RWPE2 (cell line): ENCODE measurements at regions not wholly inside any gene's neighbourhood (a gene's known extent, or its start where the extent isn't known, plus 50 kb on each side); places are given as distances from the start of the nearest gene placed in this dataset.
A peak's percentile ranks its signal among the peaks of the same experiment; 100 is the strongest.

Experiments used
- ATAC-seq: fragments of 200-7000 bp; cut with Tn5 transposase; 3 replicates; pipeline ENCODE4 v1.9.1; 2021; ENCODE audit warnings: low read depth
- DNase-seq: peaks from one replicate; pipeline ENCODE4 v3.0.0-alpha.2; 2020; ENCODE audit warnings: low spot score
- H3K27ac ChIP-seq: fragments of 450-650 bp; 2 replicates; pipeline ENCODE4 v1.5.1; 2017; ENCODE audit warnings: mild to moderate bottlenecking; ENCODE audit not compliant: poor library complexity, severe bottlenecking
- H3K27me3 ChIP-seq: fragments of 250-450 bp; sonication (Bioruptor Pico); 2 replicates; pipeline ENCODE4 v1.5.1; 2021; ENCODE audit warnings: mild to moderate bottlenecking, moderate library complexity; ENCODE audit not compliant: insufficient read depth, poor library complexity, severe bottlenecking
- H3K36me3 ChIP-seq: fragments of 250-450 bp; sonication (Bioruptor Pico); 2 replicates; pipeline ENCODE4 v1.5.1; 2020; ENCODE audit warnings: low read depth, mild to moderate bottlenecking, moderate library complexity
- H3K4me1 ChIP-seq: fragments of 250-450 bp; sonication (Bioruptor Pico); 2 replicates; pipeline ENCODE4 v1.5.1; 2021; ENCODE audit warnings: mild to moderate bottlenecking, moderate library complexity; ENCODE audit not compliant: insufficient read depth, poor library complexity, severe bottlenecking
- H3K4me3 ChIP-seq: fragments of 250-450 bp; sonication (Bioruptor Pico); 2 replicates; pipeline ENCODE4 v1.5.1; 2021; ENCODE audit warnings: mild to moderate bottlenecking, moderate library complexity; ENCODE audit not compliant: severe bottlenecking
- H3K9me3 ChIP-seq: fragments of 250-450 bp; sonication (Bioruptor Pico); 2 replicates; pipeline ENCODE4 v1.5.1; 2021; ENCODE audit warnings: mild to moderate bottlenecking, moderate library complexity; ENCODE audit not compliant: severe bottlenecking
- CTCF ChIP-seq: fragments of 450-650 bp; IDR thresholded peaks from one replicate; pipeline ENCODE4 v1.5.1; 2017; ENCODE audit warnings: mild to moderate bottlenecking, moderate library complexity; ENCODE audit not compliant: poor library complexity, severe bottlenecking

GRCh38 chr2:160783474-160783873, 289.9 kb upstream of the RBMS1 start:
- DNase-seq (no peak), ATAC-seq (peak; percentile 35; the same call in 2 of the 3 replicates)
- H3K27ac ChIP-seq, result no peak overlapping the region
- no peaks in the 10 kb centered on the region for H3K27me3 ChIP-seq
- peaks cover 3% of the 10 kb centered on the region for H3K9me3 ChIP-seq
- H3K4me3 ChIP-seq, result no peak overlapping the region
- no peak for TF ChIP-seq CTCF
- no peaks in the 10 kb centered on the region for H3K36me3 ChIP-seq
- peaks cover 3% of the 10 kb centered on the region for H3K4me1 ChIP-seq

GRCh38 chr2:160784034-160784433, 290.4 kb upstream of the RBMS1 start:
- no peak for ATAC-seq
- Histone ChIP-seq H3K9me3 (no peaks in the 10 kb centered on the region), H3K4me1 (peaks cover 3% of the 10 kb centered on the region), H3K36me3 (no peaks in the 10 kb centered on the region), H3K27me3 (no peaks in the 10 kb centered on the region), H3K27ac (no peak overlapping the region), H3K4me3 (no peak overlapping the region)
- no peak for DNase-seq
- TF ChIP-seq CTCF, result peak; percentile 20

GRCh38 chr2:160790738-160791137, 297.1 kb upstream of the RBMS1 start:
- no peaks in the 10 kb centered on the region for H3K9me3 ChIP-seq
- no peaks in the 10 kb centered on the region for H3K27me3 ChIP-seq
- no peak for DNase-seq
- H3K27ac ChIP-seq, result no peak overlapping the region
- H3K4me3 ChIP-seq, result no peak overlapping the region
- no peak for ATAC-seq
- no peaks in the 10 kb centered on the region for H3K36me3 ChIP-seq
- TF ChIP-seq CTCF, result no peak
- H3K4me1 ChIP-seq, result no peaks in the 10 kb centered on the region

- no peaks in the 10 kb centered on the region for H3K4me1 ChIP-seq
- TF ChIP-seq CTCF, result no peak
- no peaks in the 10 kb centered on the region for H3K9me3 ChIP-seq
- H3K27me3 ChIP-seq, result no peaks in the 10 kb centered on the region
- no peak overlapping the region for H3K27ac ChIP-seq
- ATAC-seq (no peak), DNase-seq (no peak)
- H3K36me3 ChIP-seq, result no peaks in the 10 kb centered on the region
- H3K4me3 ChIP-seq, result no peak overlapping the region
Observed at GRCh38 chr2:160791884-160792283, 298.3 kb upstream of the RBMS1 start.

GRCh38 chr2:160792837-160793236, 299.2 kb upstream of the RBMS1 start:
- no peak for TF ChIP-seq CTCF
- no peaks in the 10 kb centered on the region for H3K27me3 ChIP-seq
- no peaks in the 10 kb centered on the region for H3K4me1 ChIP-seq
- H3K4me3 ChIP-seq, result no peak overlapping the region
- DNase-seq (no peak), ATAC-seq (no peak)
- H3K9me3 ChIP-seq, result no peaks in the 10 kb centered on the region
- no peak overlapping the region for H3K27ac ChIP-seq
- no peaks in the 10 kb centered on the region for H3K36me3 ChIP-seq
